Posterior vena cava (tissue), 2 donors: ENCODE measurements at regions not wholly inside any gene's neighbourhood (a gene's known extent, or its start where the extent isn't known, plus 50 kb on each side); places are given as distances from the start of the nearest gene placed in this dataset.

Experiments used
- DNase-seq: peaks from one replicate; pipeline ENCODE4 v3.0.0-alpha.2; 2020; ENCODE audit warnings: low spot score
- intact Hi-C, 2 donors: fragments of 100-400 bp; cut with DNase I; formaldehyde crosslinking; loops; one replicate each; pipeline versions ENCODE4 v1.14.1 to v1.14.2; 2022 to 2023
- donor health status: DM: yes; HTN: yes; CAD: no.
- donor health status: DM: yes; HTN: yes; CAD: no.

GRCh38 chrX:38975368-38975942, 174.2 kb downstream of the MID1IP1 start:
- intact Hi-C loops, result no loop called here
- no peak for DNase-seq

- intact Hi-C loops, result no loop called here
- DNase-seq, result no peak
These were observed 181.1 kb downstream of the MID1IP1 start for GRCh38 chrX:38982370-38982769.

- no peak for DNase-seq
- intact Hi-C loops, result no loop called here
These were observed 181.6 kb downstream of the MID1IP1 start for GRCh38 chrX:38982843-38983242.

GRCh38 chrX:38985375-38985774, 184.1 kb downstream of the MID1IP1 start:
- intact Hi-C loops, result no loop called here
- no peak for DNase-seq

GRCh38 chrX:38985945-38986344, 184.7 kb downstream of the MID1IP1 start:
- no peak for DNase-seq
- intact Hi-C loops, result no loop called here

- intact Hi-C loops, result no loop called here
- DNase-seq, result no peak
These were observed 185.3 kb downstream of the MID1IP1 start for GRCh38 chrX:38986586-38986985.

GRCh38 chrX:38987198-38987651, 186.0 kb downstream of the MID1IP1 start:
- intact Hi-C loops, result no loop called here
- DNase-seq, result no peak

GRCh38 chrX:38988301-38988700, 187.0 kb downstream of the MID1IP1 start:
- intact Hi-C loops, result no loop called here
- DNase-seq, result no peak

GRCh38 chrX:38989076-38989475, 187.8 kb downstream of the MID1IP1 start:
- intact Hi-C loops, result no loop called here
- no peak for DNase-seq

- DNase-seq, result no peak
- intact Hi-C loops, result no loop called here
These were observed 190.6 kb downstream of the MID1IP1 start for GRCh38 chrX:38991656-38992440.

GRCh38 chrX:38992441-38993096, 191.3 kb downstream of the MID1IP1 start:
- intact Hi-C loops, result no loop called here
- no peak for DNase-seq

GRCh38 chrX:38993500-38993899, 192.2 kb downstream of the MID1IP1 start:
- DNase-seq, result no peak
- intact Hi-C loops, result no loop called here

- intact Hi-C loops, result no loop called here
- DNase-seq, result no peak
These were observed 197.8 kb downstream of the MID1IP1 start for GRCh38 chrX:38999099-38999498.

- DNase-seq, result no peak
- intact Hi-C loops, result no loop called here
These were observed 198.9 kb downstream of the MID1IP1 start for GRCh38 chrX:38999967-39000745.

GRCh38 chrX:39000802-39001201, 199.5 kb downstream of the MID1IP1 start:
- no peak for DNase-seq
- intact Hi-C loops, result no loop called here

GRCh38 chrX:39002466-39002865, 201.2 kb downstream of the MID1IP1 start:
- intact Hi-C loops, result no loop called here
- no peak for DNase-seq

GRCh38 chrX:39008549-39008948, 207.3 kb downstream of the MID1IP1 start:
- intact Hi-C loops, result no loop called here
- no peak for DNase-seq

- no peak for DNase-seq
- intact Hi-C loops, result no loop called here
These were observed 210.4 kb downstream of the MID1IP1 start for GRCh38 chrX:39011454-39012221.

GRCh38 chrX:39012621-39013111, 211.4 kb downstream of the MID1IP1 start:
- intact Hi-C loops, result no loop called here
- DNase-seq, result no peak
